Upper lobe of left lung (tissue), 4 donors: ENCODE measurements at regions not wholly inside any gene's neighbourhood (a gene's known extent, or its start where the extent isn't known, plus 50 kb on each side); places are given as distances from the start of the nearest gene placed in this dataset.

ENCODE experiments used
- CTCF ChIP-seq, 6 experiments: fragments of 450-650 bp in 4 of 6; fragments of 200-600 bp in 2 of 6; sonication (generic) in 2 of 6; IDR thresholded peaks; one replicate each; pipeline ENCODE4 v1.5.1; 2016 to 2019; ENCODE audit warnings: antibody characterized with exemption in 6 of 6
- EP300 ChIP-seq, 4 donors: sonication (generic); formaldehyde crosslinking; IDR thresholded peaks; one replicate each; pipeline ENCODE4 v1.5.1; 2017; ENCODE audit warnings: antibody characterized with exemption in 4 of 4, control low read depth in 2 of 4
- POLR2A ChIP-seq, 4 donors: fragments of 450-650 bp; IDR thresholded peaks; one replicate each; pipeline ENCODE4 v1.5.1; 2016 to 2017; ENCODE audit warnings: antibody characterized with exemption in 4 of 4, mild to moderate bottlenecking in 2 of 4
- POLR2AphosphoS5 ChIP-seq, 2 donors: sonication (generic); formaldehyde crosslinking; IDR thresholded peaks; one replicate each; pipeline ENCODE4 v1.5.1; 2017; ENCODE audit warnings: antibody characterized with exemption in 2 of 2

- TF ChIP-seq CTCF (IDR thresholded peaks at IDR 0.05) = no peak
- no peak for TF ChIP-seq POLR2A (IDR thresholded peaks at IDR 0.05)
- TF ChIP-seq EP300 (IDR thresholded peaks at IDR 0.05) = no peak
- TF ChIP-seq POLR2AphosphoS5 (IDR thresholded peaks at IDR 0.05) = no peak
These were observed 101.0 kb upstream of the STEAP1B start for GRCh38 chr7:22601003-22601402.
